Loucy (cell line): ENCODE measurements at regions not wholly inside any gene's neighbourhood (a gene's known extent, or its start where the extent isn't known, plus 50 kb on each side); places are given as distances from the start of the nearest gene placed in this dataset.

Experiments
- H2AFZ ChIP-seq: fragments of 200-600 bp; sonication (generic); 2 replicates; pipeline ENCODE4 v1.6.0; 2016; ENCODE audit warnings: antibody characterized with exemption, mild to moderate bottlenecking, low read length, moderate library complexity
- H3F3A ChIP-seq: fragments of 200-600 bp; 2 replicates; pipeline ENCODE4 v1.6.0; 2016; ENCODE audit warnings: antibody characterized with exemption, low read depth, mild to moderate bottlenecking
- H3K27me3 ChIP-seq: fragments of 200-600 bp; sonication (generic); 2 replicates; pipeline ENCODE4 v1.6.1; 2014; ENCODE audit warnings: low read length, mild to moderate bottlenecking; ENCODE audit not compliant: insufficient read depth, poor library complexity, severe bottlenecking
- H3K36me3 ChIP-seq: fragments of 200-600 bp; sonication (generic); 2 replicates; pipeline ENCODE4 v1.6.1; 2016; ENCODE audit warnings: low read length; ENCODE audit not compliant: insufficient read depth
- H3K4me1 ChIP-seq: fragments of 200-600 bp; sonication (generic); 2 replicates; pipeline ENCODE4 v1.5.1; 2014; ENCODE audit warnings: low read length, mild to moderate bottlenecking; ENCODE audit not compliant: insufficient read depth, poor library complexity, severe bottlenecking
- H3K4me2 ChIP-seq: fragments of 200-600 bp; sonication (generic); 2 replicates; pipeline ENCODE4 v1.6.0; 2014; ENCODE audit warnings: antibody characterized with exemption, low read length, low read depth, mild to moderate bottlenecking; ENCODE audit not compliant: poor library complexity, severe bottlenecking
- H3K4me3 ChIP-seq: fragments of 200-600 bp; sonication (generic); 2 replicates; pipeline ENCODE4 v1.5.1; 2014; ENCODE audit warnings: low read length, mild to moderate bottlenecking, mixed read lengths; ENCODE audit not compliant: poor library complexity, severe bottlenecking
- H3K79me2 ChIP-seq: fragments of 200-600 bp; sonication (generic); 2 replicates; pipeline ENCODE4 v1.6.1; 2014; ENCODE audit warnings: low read length; ENCODE audit not compliant: insufficient read depth
- H3K9ac ChIP-seq: fragments of 200-600 bp; sonication (generic); 2 replicates; pipeline ENCODE4 v1.6.0; 2014; ENCODE audit warnings: mild to moderate bottlenecking, low read depth, low read length, moderate library complexity; ENCODE audit not compliant: poor library complexity, severe bottlenecking
- H3K9me2 ChIP-seq: fragments of 200-600 bp; sonication (generic); replicated peaks from 2 replicates; pipeline ENCODE4 v1.6.1; 2016; ENCODE audit warnings: low read depth, low read length, mixed read lengths
- H3K9me3 ChIP-seq: fragments of 200-600 bp; sonication (generic); 2 replicates; pipeline ENCODE4 v1.6.1; 2014; ENCODE audit warnings: mild to moderate bottlenecking, antibody characterized with exemption, low read length, low read depth; ENCODE audit not compliant: insufficient read depth
- H4K20me1 ChIP-seq: fragments of 200-600 bp; sonication (generic); 2 replicates; pipeline ENCODE4 v1.6.0; 2014; ENCODE audit warnings: antibody characterized with exemption, low read length, mild to moderate bottlenecking; ENCODE audit not compliant: insufficient read depth, poor library complexity, severe bottlenecking
- CTCF ChIP-seq: fragments of 200-600 bp; sonication (generic); conservative IDR thresholded peaks from 2 replicates; pipeline ENCODE4 v1.5.1; 2014; ENCODE audit warnings: mild to moderate bottlenecking, antibody characterized with exemption, low read length
- EZH2phosphoT487 ChIP-seq: fragments of 200-600 bp; IDR thresholded peaks from 2 replicates; pipeline ENCODE4 v1.6.1; 2018; ENCODE audit warnings: antibody characterized with exemption, mild to moderate bottlenecking, moderate library complexity, borderline replicate concordance

GRCh38 chr12:65623507-65623906 is 200.8 kb upstream of the HMGA2 start:
- H3K9ac ChIP-seq, result no peak overlapping the region
- no peaks in the 10 kb centered on the region for H3K36me3 ChIP-seq
- no peaks in the 10 kb centered on the region for H3K9me3 ChIP-seq
- no peaks in the 10 kb centered on the region for H3F3A ChIP-seq
- no peak overlapping the region for H2AFZ ChIP-seq
- H3K4me1 ChIP-seq, result no peaks in the 10 kb centered on the region
- no peak overlapping the region for H3K4me3 ChIP-seq
- no peaks in the 10 kb centered on the region for H3K79me2 ChIP-seq
- H3K4me2 ChIP-seq, result no peak overlapping the region
- no peaks in the 10 kb centered on the region for H3K27me3 ChIP-seq
- no peaks in the 10 kb centered on the region for H3K9me2 ChIP-seq
- no peaks in the 10 kb centered on the region for H4K20me1 ChIP-seq
- TF ChIP-seq EZH2phosphoT487 (no peak), CTCF (no peak)

- H3K9me3 ChIP-seq, result no peaks in the 10 kb centered on the region
- H3K4me3 ChIP-seq, result no peak overlapping the region
- H2AFZ ChIP-seq, result no peak overlapping the region
- no peaks in the 10 kb centered on the region for H3K9me2 ChIP-seq
- no peak for TF ChIP-seq CTCF
- TF ChIP-seq EZH2phosphoT487, result no peak
- no peak overlapping the region for H3K9ac ChIP-seq
- no peaks in the 10 kb centered on the region for H3K36me3 ChIP-seq
- no peaks in the 10 kb centered on the region for H3F3A ChIP-seq
- H3K4me2 ChIP-seq, result no peak overlapping the region
- H3K79me2 ChIP-seq, result no peaks in the 10 kb centered on the region
- H4K20me1 ChIP-seq, result no peaks in the 10 kb centered on the region
- H3K27me3 ChIP-seq, result no peaks in the 10 kb centered on the region
- no peaks in the 10 kb centered on the region for H3K4me1 ChIP-seq
These were observed 199.7 kb upstream of the HMGA2 start for GRCh38 chr12:65624554-65625086.

GRCh38 chr12:65628061-65628460 is 196.2 kb upstream of the HMGA2 start:
- H3F3A ChIP-seq, result no peaks in the 10 kb centered on the region
- no peak for TF ChIP-seq CTCF
- no peak for TF ChIP-seq EZH2phosphoT487
- H3K36me3 ChIP-seq, result no peaks in the 10 kb centered on the region
- no peaks in the 10 kb centered on the region for H3K79me2 ChIP-seq
- H3K27me3 ChIP-seq, result no peaks in the 10 kb centered on the region
- no peaks in the 10 kb centered on the region for H3K9me3 ChIP-seq
- H3K4me3 ChIP-seq, result no peak overlapping the region
- H3K4me2 ChIP-seq, result no peak overlapping the region
- no peak overlapping the region for H2AFZ ChIP-seq
- H3K4me1 ChIP-seq, result no peaks in the 10 kb centered on the region
- H4K20me1 ChIP-seq, result no peaks in the 10 kb centered on the region
- H3K9ac ChIP-seq, result no peak overlapping the region
- no peaks in the 10 kb centered on the region for H3K9me2 ChIP-seq
